Gastrocnemius medialis (tissue), 4 donors: ENCODE measurements at regions not wholly inside any gene's neighbourhood (a gene's known extent, or its start where the extent isn't known, plus 50 kb on each side); places are given as distances from the start of the nearest gene placed in this dataset.

Experiments used
- ATAC-seq, 2 donors: fragments of 150-250 bp; one replicate each; pipeline ENCODE4 v1.9.1; 2016
- DNase-seq, 2 donors: peaks; one replicate each; pipeline ENCODE4 v3.0.0-alpha.2; 2019
- H3K27ac ChIP-seq, 4 donors: fragments of 200-600 bp; sonication (generic); 1 replicate in 1 of 4; 2 replicates in 3 of 4; pipeline ENCODE4 v1.5.1; 2016 to 2018; ENCODE audit warnings: mild to moderate bottlenecking in 2 of 4, moderate library complexity in 1 of 4
- H3K27me3 ChIP-seq, 3 donors: fragments of 200-600 bp; sonication (generic) in 2 of 3; 1 replicate in 1 of 3; 2 replicates in 2 of 3; pipeline versions ENCODE4 v1.5.1 to v1.6.0; 2016 to 2019; ENCODE audit warnings: mild to moderate bottlenecking in 1 of 3, moderate library complexity in 1 of 3
- H3K36me3 ChIP-seq, 2 donors: fragments of 200-600 bp; sonication (generic) in 1 of 2; one replicate each; pipeline ENCODE4 v1.5.1; 2017 to 2018
- H3K4me1 ChIP-seq, 2 donors: fragments of 200-600 bp; sonication (generic) in 1 of 2; one replicate each; pipeline ENCODE4 v1.5.1; 2016 to 2017; ENCODE audit warnings: mild to moderate bottlenecking in 2 of 2
- H3K4me3 ChIP-seq, 4 donors: fragments of 200-600 bp; sonication (generic) in 3 of 4; 1 replicate in 1 of 4; 2 replicates in 3 of 4; pipeline ENCODE4 v1.5.1; 2016 to 2019; ENCODE audit warnings: mild to moderate bottlenecking in 2 of 4
- H3K9me3 ChIP-seq, 3 donors: fragments of 200-600 bp; sonication (generic) in 2 of 3; 1 replicate in 1 of 3; 2 replicates in 2 of 3; pipeline ENCODE4 v1.5.1; 2016 to 2019
- CTCF ChIP-seq, 5 experiments: fragments of 450-650 bp in 3 of 5; fragments of 200-600 bp in 2 of 5; sonication (generic) in 2 of 5; IDR thresholded peaks in 4 of 5; conservative IDR thresholded peaks in 1 of 5; 1 replicate in 4 of 5; 2 replicates in 1 of 5; pipeline ENCODE4 v1.5.1; 2016 to 2019; ENCODE audit warnings: antibody characterized with exemption in 5 of 5, mild to moderate bottlenecking in 3 of 5, moderate library complexity in 3 of 5
- POLR2A ChIP-seq, 2 donors: fragments of 450-650 bp; IDR thresholded peaks; one replicate each; pipeline ENCODE4 v1.6.1; 2017; ENCODE audit warnings: antibody characterized with exemption in 2 of 2, mild to moderate bottlenecking in 2 of 2, moderate library complexity in 2 of 2
- in situ Hi-C, 4 donors: fragments of 200-750 bp; cut with MboI; loops; one replicate each; pipeline versions ENCODE4 v1.15.0 to v1.8.0; 2017; ENCODE audit warnings: low sequenced_read_pairs in 4 of 4
- intact Hi-C: fragments of 100-400 bp; cut with DNase I; formaldehyde crosslinking; loops from one replicate; pipeline ENCODE4 v1.15.1; 2023; ENCODE audit warnings: low total_unique reads

- no peaks in the 10 kb centered on the region for H3K27me3 ChIP-seq
- in situ Hi-C loops (no loop called here), intact Hi-C loops (no loop called here)
- DNase-seq (no peak), ATAC-seq (no peak)
- no peak for TF ChIP-seq CTCF (IDR thresholded peaks at IDR 0.05 in 4 of 5, conservative IDR thresholded peaks at IDR 0.05 in 1 of 5)
- TF ChIP-seq POLR2A (IDR thresholded peaks at IDR 0.05), result no peak
- H3K27ac ChIP-seq, result no peak overlapping the region
- H3K36me3 ChIP-seq, result no peaks in the 10 kb centered on the region
- H3K9me3 ChIP-seq, result no peaks in the 10 kb centered on the region
- H3K4me3 ChIP-seq, result no peak overlapping the region
- H3K4me1 ChIP-seq, result no peaks in the 10 kb centered on the region
These were observed 2227.5 kb upstream of the C9orf72 start for GRCh38 chr9:29800821-29801220.

GRCh38 chr9:29802454-29802853 lies 2229.2 kb upstream of the C9orf72 start:
- TF ChIP-seq POLR2A (IDR thresholded peaks at IDR 0.05) (no peak), CTCF (IDR thresholded peaks at IDR 0.05 in 4 of 5, conservative IDR thresholded peaks at IDR 0.05 in 1 of 5) (no peak)
- H3K4me1 ChIP-seq, result no peaks in the 10 kb centered on the region
- no peak overlapping the region for H3K27ac ChIP-seq
- intact Hi-C loops, result no loop called here
- in situ Hi-C loops, result no loop called here
- H3K9me3 ChIP-seq, result no peaks in the 10 kb centered on the region
- ATAC-seq (no peak), DNase-seq (no peak)
- no peaks in the 10 kb centered on the region for H3K36me3 ChIP-seq
- H3K27me3 ChIP-seq, result no peaks in the 10 kb centered on the region
- no peak overlapping the region for H3K4me3 ChIP-seq

DNA sequence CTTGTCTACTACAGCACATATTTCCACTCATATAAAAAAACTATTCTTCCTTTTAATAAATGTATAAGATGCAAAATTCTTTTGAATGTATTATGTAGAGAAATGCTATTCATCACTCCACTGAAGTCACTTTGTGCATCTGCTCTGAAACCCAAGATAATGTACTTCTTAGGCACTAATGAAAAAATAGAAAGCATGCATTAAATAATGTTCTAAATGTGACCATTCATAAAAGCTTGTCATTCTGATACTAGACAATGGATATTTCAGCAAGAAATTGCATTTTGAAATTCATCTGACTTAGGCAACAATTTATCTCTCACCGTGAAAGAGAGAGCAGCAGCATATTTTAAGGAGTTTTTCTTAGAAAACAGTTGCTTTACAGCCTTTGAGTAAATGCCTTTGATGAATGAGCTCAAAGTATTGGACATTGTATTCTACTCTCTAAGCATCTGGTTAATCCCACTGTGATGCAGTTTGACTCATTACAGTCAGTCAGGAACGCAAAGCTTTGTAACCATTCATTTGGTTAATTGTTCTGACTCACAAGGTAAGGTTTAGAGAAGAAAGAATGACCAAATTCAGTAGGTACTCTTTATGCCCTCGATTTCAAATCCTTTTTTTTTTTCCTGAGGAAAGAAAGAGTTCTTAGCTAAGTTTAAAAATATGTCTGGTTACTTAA lies 2233.8 kb upstream of the C9orf72 start:
- Histone ChIP-seq H3K9me3 (peaks cover 0 to 4% (median 0%) of the 10 kb centered on the region in 3 donors), H3K4me3 (no peak overlapping the region), H3K27me3 (no peaks in the 10 kb centered on the region), H3K36me3 (no peaks in the 10 kb centered on the region), H3K4me1 (no peaks in the 10 kb centered on the region), H3K27ac (no peak overlapping the region)
- intact Hi-C loops, result no loop called here
- in situ Hi-C loops, result no loop called here
- TF ChIP-seq CTCF (IDR thresholded peaks at IDR 0.05 in 4 of 5, conservative IDR thresholded peaks at IDR 0.05 in 1 of 5) (no peak), POLR2A (IDR thresholded peaks at IDR 0.05) (no peak)
- no peak for ATAC-seq
- no peak for DNase-seq

DNA sequence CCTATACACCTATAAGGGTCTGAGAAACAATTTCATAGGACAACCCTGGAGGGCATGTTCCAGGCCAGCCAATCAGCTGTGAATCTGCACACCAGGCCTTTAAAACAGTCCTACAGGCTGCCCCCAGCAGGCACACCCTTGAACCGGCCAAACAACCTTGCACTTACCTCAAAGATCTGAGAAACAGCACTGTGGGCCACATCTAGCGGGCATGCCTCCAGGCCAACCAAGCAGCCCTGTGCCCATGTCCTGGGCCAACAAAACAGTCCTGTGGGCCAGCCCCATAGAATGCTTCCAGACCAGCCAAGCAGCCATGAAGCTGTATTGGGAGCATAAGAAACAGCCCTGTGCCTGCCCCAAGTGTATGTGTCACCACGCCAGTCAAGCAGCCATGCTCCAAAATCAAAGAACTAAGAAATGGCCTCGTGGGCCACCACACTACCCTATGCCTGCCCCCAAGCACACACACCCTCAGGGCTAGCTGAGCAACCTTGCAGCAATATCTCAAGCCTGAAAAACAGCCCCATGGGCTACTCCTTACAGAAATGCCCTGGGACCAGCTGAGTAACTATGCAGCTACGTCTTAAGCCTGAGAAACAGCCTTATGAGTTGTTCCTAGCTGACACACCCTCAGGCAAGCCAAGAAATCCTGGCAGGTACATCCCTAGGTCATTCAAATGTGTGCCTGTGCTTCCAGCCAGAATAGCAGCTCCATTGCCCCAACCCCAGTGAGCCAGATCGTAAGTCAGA lies 2243.8 kb upstream of the C9orf72 start:
- DNase-seq (no peak), ATAC-seq (no peak)
- TF ChIP-seq CTCF (IDR thresholded peaks at IDR 0.05 in 4 of 5, conservative IDR thresholded peaks at IDR 0.05 in 1 of 5) (no peak), POLR2A (IDR thresholded peaks at IDR 0.05) (no peak)
- H3K36me3 ChIP-seq, result no peaks in the 10 kb centered on the region
- intact Hi-C loops, result no loop called here
- H3K4me1 ChIP-seq, result no peaks in the 10 kb centered on the region
- in situ Hi-C loops, result no loop called here
- no peak overlapping the region for H3K4me3 ChIP-seq
- no peak overlapping the region for H3K27ac ChIP-seq
- H3K9me3 ChIP-seq, result no peaks in the 10 kb centered on the region
- no peaks in the 10 kb centered on the region for H3K27me3 ChIP-seq
